Sigmoid colon (tissue), 6 donors: ENCODE measurements at regions not wholly inside any gene's neighbourhood (a gene's known extent, or its start where the extent isn't known, plus 50 kb on each side); places are given as distances from the start of the nearest gene placed in this dataset.

Source experiments
- DNase-seq: peaks from one replicate; pipeline ENCODE4 v3.0.0-alpha.2; 2019
- H3K27ac ChIP-seq, 4 donors: fragments of 200-600 bp; sonication (generic); one replicate each; pipeline ENCODE4 v1.5.1; 2016 to 2019; ENCODE audit warnings: mild to moderate bottlenecking in 1 of 4
- H3K27me3 ChIP-seq, 3 donors: fragments of 200-600 bp; sonication (generic); one replicate each; pipeline ENCODE4 v1.5.1; 2019; ENCODE audit warnings: mild to moderate bottlenecking in 1 of 3
- H3K36me3 ChIP-seq, 4 donors: fragments of 200-600 bp; sonication (generic); one replicate each; pipeline ENCODE4 v1.5.1; 2016 to 2019
- H3K4me1 ChIP-seq, 4 donors: fragments of 200-600 bp; sonication (generic); one replicate each; pipeline ENCODE4 v1.5.1; 2017 to 2019
- H3K4me3 ChIP-seq, 4 donors: fragments of 200-600 bp; sonication (generic); one replicate each; pipeline ENCODE4 v1.5.1; 2017 to 2019; ENCODE audit warnings: mild to moderate bottlenecking in 2 of 4, moderate library complexity in 1 of 4
- H3K9me3 ChIP-seq, 4 donors: fragments of 200-600 bp in 3 of 4; sonication (generic) in 3 of 4; one replicate each; pipeline versions ENCODE4 v1.5.1 to v1.6.1; 2013 to 2019
- EP300 ChIP-seq, 4 donors: sonication (generic); formaldehyde crosslinking; IDR thresholded peaks; one replicate each; pipeline ENCODE4 v1.6.1; 2017; ENCODE audit warnings: antibody characterized with exemption in 4 of 4
- POLR2A ChIP-seq, 2 donors: fragments of 450-650 bp; IDR thresholded peaks; one replicate each; pipeline ENCODE4 v1.6.1; 2016; ENCODE audit warnings: antibody characterized with exemption in 2 of 2, mild to moderate bottlenecking in 2 of 2, moderate library complexity in 2 of 2
- POLR2AphosphoS5 ChIP-seq, 4 donors: sonication (generic); formaldehyde crosslinking; IDR thresholded peaks; one replicate each; pipeline ENCODE4 v1.6.1; 2017; ENCODE audit warnings: antibody characterized with exemption in 4 of 4
- WGBS, 2 donors: extraction: QIAGEN DNeasy Blood & Tissue Kit; methylation state at CpG; one replicate each; pipeline ENCODE4 v1.1.7; 2013; 5-methylcytosine and 5-hydroxymethylcytosine counted together
- intact Hi-C: fragments of 100-400 bp; cut with DNase I; formaldehyde crosslinking; loops from one replicate; pipeline ENCODE4 v1.15.1; 2023
- TF ChIP-seq, protein P1 (sequence below), 4 experiments: fragments of 450-650 bp in 3 of 4; fragments of 200-600 bp in 1 of 4; IDR thresholded peaks; one replicate each; pipeline ENCODE4 v1.5.1; 2016 to 2019; ENCODE audit warnings: antibody characterized with exemption in 4 of 4, mild to moderate bottlenecking in 3 of 4, moderate library complexity in 2 of 4
- donor health status: healthy with polysubstance abuse.
- donor health status: healthy.

GRCh38 chr7:24402655-24403054 lies 118.7 kb downstream of the NPY start:
- H3K27ac ChIP-seq, result no peak overlapping the region
- no peak for TF ChIP-seq POLR2AphosphoS5 (IDR thresholded peaks at IDR 0.05)
- intact Hi-C loops, result loop anchor here (5.0 kb wide), 1 partner anchor 265 kb away; no protein-coding TSS in a partner anchor
- no peak overlapping the region for H3K4me3 ChIP-seq
- no peaks in the 10 kb centered on the region for H3K27me3 ChIP-seq
- H3K9me3 ChIP-seq, result no peaks in the 10 kb centered on the region
- no peak for DNase-seq
- no peaks in the 10 kb centered on the region for H3K36me3 ChIP-seq
- WGBS, 2 donors, result 78 to 84% methylated on average over 4 of the region's 4 CpGs
- H3K4me1 ChIP-seq, result no peaks in the 10 kb centered on the region

- H3K36me3 ChIP-seq, result no peaks in the 10 kb centered on the region
- no peak overlapping the region for H3K4me3 ChIP-seq
- no peaks in the 10 kb centered on the region for H3K9me3 ChIP-seq
- no peaks in the 10 kb centered on the region for H3K4me1 ChIP-seq
- H3K27me3 ChIP-seq, result no peaks in the 10 kb centered on the region
- WGBS, 2 donors, result 81 to 85% methylated on average over 2 of the region's 2 CpGs
- no peak overlapping the region for H3K27ac ChIP-seq
- TF ChIP-seq POLR2A (IDR thresholded peaks at IDR 0.05) (no peak), EP300 (IDR thresholded peaks at IDR 0.05) (no peak), POLR2AphosphoS5 (IDR thresholded peaks at IDR 0.05) (no peak)
- TF ChIP-seq, protein P1, sequence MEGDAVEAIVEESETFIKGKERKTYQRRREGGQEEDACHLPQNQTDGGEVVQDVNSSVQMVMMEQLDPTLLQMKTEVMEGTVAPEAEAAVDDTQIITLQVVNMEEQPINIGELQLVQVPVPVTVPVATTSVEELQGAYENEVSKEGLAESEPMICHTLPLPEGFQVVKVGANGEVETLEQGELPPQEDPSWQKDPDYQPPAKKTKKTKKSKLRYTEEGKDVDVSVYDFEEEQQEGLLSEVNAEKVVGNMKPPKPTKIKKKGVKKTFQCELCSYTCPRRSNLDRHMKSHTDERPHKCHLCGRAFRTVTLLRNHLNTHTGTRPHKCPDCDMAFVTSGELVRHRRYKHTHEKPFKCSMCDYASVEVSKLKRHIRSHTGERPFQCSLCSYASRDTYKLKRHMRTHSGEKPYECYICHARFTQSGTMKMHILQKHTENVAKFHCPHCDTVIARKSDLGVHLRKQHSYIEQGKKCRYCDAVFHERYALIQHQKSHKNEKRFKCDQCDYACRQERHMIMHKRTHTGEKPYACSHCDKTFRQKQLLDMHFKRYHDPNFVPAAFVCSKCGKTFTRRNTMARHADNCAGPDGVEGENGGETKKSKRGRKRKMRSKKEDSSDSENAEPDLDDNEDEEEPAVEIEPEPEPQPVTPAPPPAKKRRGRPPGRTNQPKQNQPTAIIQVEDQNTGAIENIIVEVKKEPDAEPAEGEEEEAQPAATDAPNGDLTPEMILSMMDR (IDR thresholded peaks at IDR 0.05), result no peak
- no peak for DNase-seq
- intact Hi-C loops, result loop anchor here (5.0 kb wide), 1 partner anchor 264 kb away; no protein-coding TSS in a partner anchor
Measured at GRCh38 chr7:24403557-24403956, 119.6 kb downstream of the NPY start.

DNA sequence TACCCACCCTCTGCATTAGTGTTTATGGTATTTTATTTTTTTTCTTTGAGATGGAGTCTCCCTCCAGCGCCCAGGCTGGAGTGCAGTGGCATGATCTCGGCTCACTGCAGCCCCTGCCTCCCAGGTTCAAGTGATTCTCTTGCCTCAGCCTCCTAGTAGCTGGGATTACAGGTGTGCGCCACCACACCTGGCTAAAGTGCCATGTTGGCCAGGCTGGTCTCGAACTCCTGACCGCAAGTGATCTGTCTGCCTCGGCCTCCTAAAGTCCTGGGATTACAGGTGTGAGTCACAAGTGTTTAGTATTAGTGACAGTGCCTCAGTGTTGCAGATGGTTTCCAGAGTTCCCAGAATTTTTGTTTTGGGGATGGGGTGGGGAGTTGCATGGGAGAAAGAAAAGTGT lies 120.3 kb downstream of the NPY start:
- Histone ChIP-seq H3K27ac (no peak overlapping the region), H3K9me3 (no peaks in the 10 kb centered on the region), H3K4me3 (no peak overlapping the region), H3K27me3 (no peaks in the 10 kb centered on the region), H3K4me1 (no peaks in the 10 kb centered on the region), H3K36me3 (no peaks in the 10 kb centered on the region)
- DNase-seq, result no peak
- TF ChIP-seq POLR2AphosphoS5 (IDR thresholded peaks at IDR 0.05) (no peak), EP300 (IDR thresholded peaks at IDR 0.05) (no peak), POLR2A (IDR thresholded peaks at IDR 0.05) (no peak)
- TF ChIP-seq, protein P1 (IDR thresholded peaks at IDR 0.05), result no peak
- intact Hi-C loops, result loop anchor here (5.0 kb wide), 1 partner anchor 263 kb away; no protein-coding TSS in a partner anchor
- WGBS, 2 donors, result 87 to 89% methylated on average over 6 of the region's 6 CpGs

DNA sequence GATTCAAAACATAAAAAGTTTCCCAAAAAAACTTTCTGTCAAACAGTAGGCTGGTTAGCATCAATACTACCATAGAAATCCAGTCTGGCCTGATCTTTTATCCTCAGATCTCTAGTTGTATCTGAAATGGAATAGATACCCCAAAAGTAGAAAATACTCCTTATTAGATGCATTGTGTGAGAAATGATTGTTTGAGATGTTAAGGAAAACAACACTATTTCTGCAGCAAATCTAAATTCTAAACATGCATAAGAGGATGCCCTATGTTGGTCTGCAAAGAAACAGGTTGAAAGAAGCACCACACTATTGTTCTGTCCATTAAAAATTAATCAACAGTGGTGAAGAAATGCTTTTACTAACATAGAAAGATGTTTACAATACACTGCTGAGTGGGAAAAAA lies 121.0 kb downstream of the NPY start:
- no peaks in the 10 kb centered on the region for H3K9me3 ChIP-seq
- no peak overlapping the region for H3K27ac ChIP-seq
- no peaks in the 10 kb centered on the region for H3K36me3 ChIP-seq
- TF ChIP-seq EP300 (IDR thresholded peaks at IDR 0.05) (no peak), POLR2AphosphoS5 (IDR thresholded peaks at IDR 0.05) (no peak), POLR2A (IDR thresholded peaks at IDR 0.05) (no peak)
- TF ChIP-seq, protein P1 (IDR thresholded peaks at IDR 0.05), result no peak
- no peak for DNase-seq
- H3K4me3 ChIP-seq, result no peak overlapping the region
- no peaks in the 10 kb centered on the region for H3K27me3 ChIP-seq
- intact Hi-C loops, result no loop called here
- H3K4me1 ChIP-seq, result no peaks in the 10 kb centered on the region

- Histone ChIP-seq H3K4me3 (no peak overlapping the region), H3K9me3 (no peaks in the 10 kb centered on the region), H3K27me3 (no peaks in the 10 kb centered on the region), H3K4me1 (no peaks in the 10 kb centered on the region), H3K27ac (no peak overlapping the region), H3K36me3 (no peaks in the 10 kb centered on the region)
- intact Hi-C loops, result no loop called here
- no peak for TF ChIP-seq POLR2AphosphoS5 (IDR thresholded peaks at IDR 0.05)
- TF ChIP-seq POLR2A (IDR thresholded peaks at IDR 0.05), result no peak
- no peak for TF ChIP-seq EP300 (IDR thresholded peaks at IDR 0.05)
- TF ChIP-seq, protein P1 (IDR thresholded peaks at IDR 0.05), result no peak
- WGBS, 2 donors, result 65 to 77% methylated on average over 4 of the region's 4 CpGs
- no peak for DNase-seq
Measured at GRCh38 chr7:24406053-24406788, 122.2 kb downstream of the NPY start.
